SU-DHL-6 (cell line): ENCODE measurements at regions not wholly inside any gene's neighbourhood (a gene's known extent, or its start where the extent isn't known, plus 50 kb on each side); places are given as distances from the start of the nearest gene placed in this dataset.

Source experiments
- H2AFZ ChIP-seq: fragments of 200-600 bp; sonication (generic); 2 replicates; pipeline ENCODE4 v1.6.1; 2014; ENCODE audit warnings: low read depth, mild to moderate bottlenecking, moderate library complexity, mixed read lengths, antibody characterized with exemption, low read length; ENCODE audit not compliant: severe bottlenecking
- H3F3A ChIP-seq: fragments of 200-600 bp; shearing (Covaris generic); 2 replicates; pipeline ENCODE4 v1.6.0; 2016; ENCODE audit warnings: antibody characterized with exemption, mild to moderate bottlenecking; ENCODE audit not compliant: insufficient read depth
- H3K27ac ChIP-seq: fragments of 200-600 bp; sonication (generic); 2 replicates; pipeline ENCODE4 v1.5.1; 2016; ENCODE audit warnings: low read depth, mild to moderate bottlenecking, low read length, moderate library complexity, mixed read lengths
- H3K27me3 ChIP-seq: fragments of 200-600 bp; sonication (generic), shearing (Covaris generic); 2 replicates; pipeline ENCODE4 v1.6.0; 2014; ENCODE audit warnings: mild to moderate bottlenecking, low read length
- H3K36me3 ChIP-seq: fragments of 200-600 bp; sonication (generic); 2 replicates; pipeline ENCODE4 v1.6.1; 2014; ENCODE audit warnings: mild to moderate bottlenecking, low read length, mixed read lengths
- H3K4me2 ChIP-seq: fragments of 300-600, 200-600 bp; shearing (Covaris generic), sonication (generic); 2 replicates; pipeline ENCODE4 v1.6.0; 2014; ENCODE audit warnings: low read length, low read depth, mild to moderate bottlenecking; ENCODE audit not compliant: poor library complexity, severe bottlenecking
- H3K4me3 ChIP-seq: fragments of 200-600 bp; sonication (generic); 2 replicates; pipeline ENCODE4 v1.5.1; 2014; ENCODE audit warnings: antibody characterized with exemption, low read length, mild to moderate bottlenecking, mixed read lengths; ENCODE audit not compliant: insufficient read depth, poor library complexity, severe bottlenecking
- H3K79me2 ChIP-seq: fragments of 200-600 bp; sonication (generic); 2 replicates; pipeline ENCODE4 v1.6.1; 2014; ENCODE audit warnings: mild to moderate bottlenecking, low read length, moderate library complexity; ENCODE audit not compliant: insufficient read depth
- H3K9ac ChIP-seq: fragments of 200-600 bp; sonication (generic); 2 replicates; pipeline ENCODE4 v1.7.0; 2014; ENCODE audit warnings: mild to moderate bottlenecking, low read length
- H3K9me2 ChIP-seq: fragments of 200-600 bp; sonication (generic); replicated peaks from 2 replicates; pipeline ENCODE4 v1.6.1; 2014; ENCODE audit warnings: low read length; ENCODE audit not compliant: insufficient read depth
- H3K9me3 ChIP-seq: fragments of 200-600 bp; sonication (generic); 2 replicates; pipeline ENCODE4 v1.6.1; 2014; ENCODE audit warnings: low read length, mixed read lengths; ENCODE audit not compliant: insufficient read depth
- H4K20me1 ChIP-seq: fragments of 200-600 bp; sonication (generic); 2 replicates; pipeline ENCODE4 v1.6.1; 2014; ENCODE audit warnings: low read depth, mild to moderate bottlenecking, antibody characterized with exemption, low read length, moderate library complexity, mixed read lengths
- CTCF ChIP-seq: fragments of 200-600 bp; sonication (generic); IDR thresholded peaks from one replicate; pipeline ENCODE4 v1.5.1; 2017; ENCODE audit warnings: antibody characterized with exemption, mild to moderate bottlenecking, low read length, moderate library complexity; ENCODE audit not compliant: insufficient read depth, poor library complexity, severe bottlenecking
- EZH2phosphoT487 ChIP-seq: fragments of 200-600 bp; sonication (generic), shearing (Covaris generic); conservative IDR thresholded peaks from 2 replicates; pipeline ENCODE4 v1.6.1; 2018; ENCODE audit warnings: mild to moderate bottlenecking, antibody characterized with exemption, low read length, moderate library complexity, mixed read lengths

DNA sequence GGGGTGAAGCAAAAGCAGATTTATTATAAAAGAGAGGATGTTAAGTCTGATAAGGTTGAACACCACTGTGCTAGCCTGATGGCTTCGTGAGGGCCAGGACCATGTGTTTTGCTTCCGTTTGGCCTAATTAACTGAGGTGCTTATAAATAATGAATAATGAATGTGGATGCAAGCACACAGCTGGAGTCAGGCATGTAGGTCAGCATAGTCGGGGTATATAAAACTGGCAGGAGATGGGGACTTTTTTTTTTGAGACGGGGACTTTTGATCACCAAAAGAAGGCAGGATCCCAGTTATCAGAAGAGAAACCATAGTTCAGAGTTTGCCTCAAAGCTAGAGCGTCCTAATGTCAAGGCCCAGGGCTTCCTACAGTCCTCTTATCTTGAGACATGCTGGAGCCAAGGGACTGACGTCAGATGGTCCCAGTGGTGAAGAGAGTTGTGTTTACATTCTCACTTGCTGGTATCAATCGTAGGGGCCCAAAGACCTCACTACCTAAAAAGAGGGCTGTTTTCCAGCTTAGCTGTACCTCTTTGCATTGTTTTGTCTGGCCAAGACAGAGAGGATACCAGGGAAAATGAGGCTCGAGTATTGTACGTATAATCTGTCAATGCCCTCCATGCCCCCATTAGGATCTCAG, 50.4 kb downstream of the RTL9 start:
- H2AFZ ChIP-seq, result no peak overlapping the region
- H3K4me2 ChIP-seq, result no peak overlapping the region
- no peaks in the 10 kb centered on the region for H3K36me3 ChIP-seq
- H4K20me1 ChIP-seq, result no peaks in the 10 kb centered on the region
- H3K4me3 ChIP-seq, result no peak overlapping the region
- no peaks in the 10 kb centered on the region for H3K79me2 ChIP-seq
- no peaks in the 10 kb centered on the region for H3K27me3 ChIP-seq
- no peaks in the 10 kb centered on the region for H3K9me2 ChIP-seq
- no peaks in the 10 kb centered on the region for H3F3A ChIP-seq
- no peak overlapping the region for H3K9ac ChIP-seq
- no peak for TF ChIP-seq EZH2phosphoT487
- TF ChIP-seq CTCF, result no peak
- H3K9me3 ChIP-seq, result no peaks in the 10 kb centered on the region
- H3K27ac ChIP-seq, result no peak overlapping the region

DNA sequence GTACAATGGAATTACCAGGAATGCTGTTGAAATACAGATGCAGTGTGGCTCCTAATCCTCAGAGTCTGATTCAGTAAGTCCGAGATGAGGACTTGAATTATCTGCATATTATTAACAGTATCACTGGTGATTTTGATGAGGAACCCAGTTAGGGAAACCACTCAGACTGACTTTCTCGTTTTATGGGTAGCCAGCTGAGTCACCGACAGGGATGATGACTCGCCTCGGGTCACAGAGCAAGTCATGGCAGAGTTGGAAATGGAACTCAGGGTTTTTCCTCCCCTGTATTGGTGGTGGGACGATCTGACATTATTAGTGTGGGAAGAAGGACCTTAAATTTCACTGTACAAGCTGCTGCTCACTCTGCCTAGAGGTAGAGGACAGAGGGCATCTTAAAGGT, 51.3 kb downstream of the RTL9 start:
- no peaks in the 10 kb centered on the region for H4K20me1 ChIP-seq
- H3K4me3 ChIP-seq, result no peak overlapping the region
- no peak overlapping the region for H3K27ac ChIP-seq
- H3K9ac ChIP-seq, result no peak overlapping the region
- TF ChIP-seq EZH2phosphoT487 (no peak), CTCF (no peak)
- H2AFZ ChIP-seq, result no peak overlapping the region
- H3K9me3 ChIP-seq, result no peaks in the 10 kb centered on the region
- H3K4me2 ChIP-seq, result no peak overlapping the region
- no peaks in the 10 kb centered on the region for H3K27me3 ChIP-seq
- no peaks in the 10 kb centered on the region for H3K9me2 ChIP-seq
- no peaks in the 10 kb centered on the region for H3K79me2 ChIP-seq
- no peaks in the 10 kb centered on the region for H3F3A ChIP-seq
- no peaks in the 10 kb centered on the region for H3K36me3 ChIP-seq

DNA sequence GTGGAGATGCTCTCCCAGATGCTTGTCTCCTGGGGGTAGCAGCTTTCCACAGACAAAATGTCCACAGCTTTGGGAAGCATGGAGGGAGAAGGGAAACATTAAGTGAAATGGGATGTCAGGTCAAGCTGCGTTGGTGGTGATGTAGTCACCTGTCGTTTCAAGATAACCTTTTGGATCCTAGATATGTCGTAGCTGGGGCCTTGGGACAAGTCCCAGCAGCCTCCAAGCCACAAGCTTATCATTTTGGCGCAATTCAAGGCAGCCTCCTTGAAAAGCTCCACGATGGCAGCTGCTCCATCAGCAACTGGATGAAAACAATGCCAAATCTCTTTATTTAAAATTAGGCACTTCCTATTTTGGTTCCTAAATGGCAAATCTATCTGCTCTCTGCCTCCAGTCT, 52.0 kb downstream of the RTL9 start:
- Histone ChIP-seq H2AFZ (no peak overlapping the region), H3K79me2 (no peaks in the 10 kb centered on the region), H3K9me3 (no peaks in the 10 kb centered on the region), H3K36me3 (no peaks in the 10 kb centered on the region), H4K20me1 (no peaks in the 10 kb centered on the region), H3K27me3 (no peaks in the 10 kb centered on the region), H3K27ac (no peak overlapping the region), H3F3A (no peaks in the 10 kb centered on the region), H3K9ac (no peak overlapping the region), H3K4me3 (no peak overlapping the region), H3K4me2 (no peak overlapping the region), H3K9me2 (no peaks in the 10 kb centered on the region)
- TF ChIP-seq CTCF (no peak), EZH2phosphoT487 (no peak)
